ENCODE measurements at regions not wholly inside any gene's neighbourhood (a gene's known extent, or its start where the extent isn't known, plus 50 kb on each side); places are given as distances from the start of the nearest gene placed in this dataset.

GRCh38 chr7:41832941-41833340 is 130.1 kb upstream of the INHBA start:
- no peak for DNase-seq (ENCODE audit: low spot score)

GRCh38 chr7:41830271-41830670 is 127.4 kb upstream of the INHBA start:
- DNase-seq (ENCODE audit: low spot score), result no peak

GRCh38 chr7:41828911-41829310 is 126.0 kb upstream of the INHBA start:
- no peak for DNase-seq (ENCODE audit: low spot score)

GRCh38 chr7:41826641-41827040 is 123.8 kb upstream of the INHBA start:
- DNase-seq (ENCODE audit: low spot score), result no peak

- no peak for DNase-seq (ENCODE audit: low spot score)
Measured at GRCh38 chr7:41825927-41826480, 123.1 kb upstream of the INHBA start.

- DNase-seq (ENCODE audit: low spot score), result no peak
Measured at GRCh38 chr7:41824284-41824683, 121.4 kb upstream of the INHBA start.

- DNase-seq (ENCODE audit: low spot score), result no peak
Measured at GRCh38 chr7:41822259-41822817, 119.4 kb upstream of the INHBA start.

- DNase-seq (ENCODE audit: low spot score), result no peak
Measured at GRCh38 chr7:41821521-41822213, 118.8 kb upstream of the INHBA start.

- DNase-seq (ENCODE audit: low spot score), result no peak
Measured at GRCh38 chr7:41820111-41820671, 117.3 kb upstream of the INHBA start.

- no peak for DNase-seq (ENCODE audit: low spot score)
Measured at GRCh38 chr7:41819645-41820044, 116.8 kb upstream of the INHBA start.

- DNase-seq (ENCODE audit: low spot score), result no peak
Measured at GRCh38 chr7:41818765-41819398, 116.0 kb upstream of the INHBA start.

GRCh38 chr7:41817386-41817785 is 114.5 kb upstream of the INHBA start:
- no peak for DNase-seq (ENCODE audit: low spot score)

- DNase-seq (ENCODE audit: low spot score), result no peak
Measured at GRCh38 chr7:41816111-41816510, 113.2 kb upstream of the INHBA start.

- DNase-seq (ENCODE audit: low spot score), result no peak
Measured at GRCh38 chr7:41814888-41815287, 112.0 kb upstream of the INHBA start.

GRCh38 chr7:41813286-41813685 is 110.4 kb upstream of the INHBA start:
- DNase-seq (ENCODE audit: low spot score), result no peak

GRCh38 chr7:41811941-41812340 is 109.1 kb upstream of the INHBA start:
- DNase-seq (ENCODE audit: low spot score), result no peak

GRCh38 chr7:41809940-41810576 is 107.2 kb upstream of the INHBA start:
- DNase-seq (ENCODE audit: low spot score), result no peak

GRCh38 chr7:41809529-41809939 is 106.6 kb upstream of the INHBA start:
- no peak for DNase-seq (ENCODE audit: low spot score)

GRCh38 chr7:41809116-41809515 is 106.2 kb upstream of the INHBA start:
- DNase-seq (ENCODE audit: low spot score), result no peak

GRCh38 chr7:41808541-41808940 is 105.7 kb upstream of the INHBA start:
- DNase-seq (ENCODE audit: low spot score), result no peak

- DNase-seq (ENCODE audit: low spot score), result no peak
Measured at GRCh38 chr7:41803569-41803968, 100.7 kb upstream of the INHBA start.

GRCh38 chr7:41796331-41796730 is 93.4 kb upstream of the INHBA start:
- no peak for DNase-seq (ENCODE audit: low spot score)

Data from germinal center (tissue), 1 donor.